Activated CD8-positive, alpha-beta memory T cell treated with anti-CD3 and anti-CD28 coated beads for 36 hours (primary cell): ENCODE measurements at regions not wholly inside any gene's neighbourhood (a gene's known extent, or its start where the extent isn't known, plus 50 kb on each side); places are given as distances from the start of the nearest gene placed in this dataset.

Experiments
- CTCF ChIA-PET: fragments of 350-600 bp; sonication (Branson Sonifier 250); formaldehyde crosslinking; loops from one replicate; lab custom pipeline; 2021; ENCODE audit warnings: antibody characterized with exemption; lab: Charles Lee
- POLR2A ChIA-PET: fragments of 350-600 bp; sonication (Branson Sonifier 250); formaldehyde crosslinking; loops from one replicate; lab custom pipeline; 2021; ENCODE audit warnings: antibody characterized with exemption; lab: Charles Lee

GRCh38 chr13:82947191-82947621, 935.1 kb downstream of the SLITRK1 start:
- CTCF ChIA-PET: no interaction called here
- POLR2A ChIA-PET: no interaction called here

GRCh38 chr13:82938644-82939043, 943.6 kb downstream of the SLITRK1 start:
- CTCF ChIA-PET: no interaction called here
- POLR2A ChIA-PET: no interaction called here

GRCh38 chr13:82934000-82934399, 948.3 kb downstream of the SLITRK1 start:
- ChIA-PET CTCF (no interaction called here), POLR2A (no interaction called here)

- ChIA-PET CTCF (no interaction called here), POLR2A (no interaction called here)
These were observed 957.2 kb downstream of the SLITRK1 start for GRCh38 chr13:82925114-82925513.

GRCh38 chr13:82917984-82918383, 964.3 kb downstream of the SLITRK1 start:
- ChIA-PET CTCF (no interaction called here), POLR2A (no interaction called here)

GRCh38 chr13:82912564-82912963, 969.7 kb downstream of the SLITRK1 start:
- ChIA-PET POLR2A (no interaction called here), CTCF (no interaction called here)

- ChIA-PET CTCF (no interaction called here), POLR2A (no interaction called here)
These were observed 977.2 kb downstream of the SLITRK1 start for GRCh38 chr13:82905071-82905470.

GRCh38 chr13:82900453-82900852, 981.8 kb downstream of the SLITRK1 start:
- POLR2A ChIA-PET: no interaction called here
- CTCF ChIA-PET: no interaction called here

- ChIA-PET POLR2A (no interaction called here), CTCF (no interaction called here)
These were observed 983.7 kb downstream of the SLITRK1 start for GRCh38 chr13:82898586-82898985.

- ChIA-PET CTCF (no interaction called here), POLR2A (no interaction called here)
These were observed 1002.4 kb downstream of the SLITRK1 start for GRCh38 chr13:82879921-82880320.

GRCh38 chr13:82878536-82878935, 1003.7 kb downstream of the SLITRK1 start:
- CTCF ChIA-PET: no interaction called here
- POLR2A ChIA-PET: no interaction called here

- POLR2A ChIA-PET: no interaction called here
- CTCF ChIA-PET: no interaction called here
These were observed 1015.0 kb downstream of the SLITRK1 start for GRCh38 chr13:82867284-82867683.

GRCh38 chr13:82850644-82851043, 1031.6 kb downstream of the SLITRK1 start:
- POLR2A ChIA-PET: no interaction called here
- CTCF ChIA-PET: no interaction called here

GRCh38 chr13:82848766-82849165, 1033.5 kb downstream of the SLITRK1 start:
- POLR2A ChIA-PET: no interaction called here
- CTCF ChIA-PET: no interaction called here

- CTCF ChIA-PET: no interaction called here
- POLR2A ChIA-PET: no interaction called here
These were observed 1034.7 kb downstream of the SLITRK1 start for GRCh38 chr13:82847595-82847994.

GRCh38 chr13:82833923-82834322, 1048.4 kb downstream of the SLITRK1 start:
- ChIA-PET CTCF (no interaction called here), POLR2A (no interaction called here)

- ChIA-PET POLR2A (no interaction called here), CTCF (no interaction called here)
These were observed 1053.2 kb downstream of the SLITRK1 start for GRCh38 chr13:82829040-82829439.

GRCh38 chr13:82827724-82828123, 1054.5 kb downstream of the SLITRK1 start:
- ChIA-PET CTCF (no interaction called here), POLR2A (no interaction called here)

- ChIA-PET POLR2A (no interaction called here), CTCF (no interaction called here)
These were observed 1059.3 kb downstream of the SLITRK1 start for GRCh38 chr13:82822935-82823334.

- POLR2A ChIA-PET: no interaction called here
- CTCF ChIA-PET: no interaction called here
These were observed 1065.1 kb downstream of the SLITRK1 start for GRCh38 chr13:82817133-82817532.

- POLR2A ChIA-PET: no interaction called here
These were observed 1066.5 kb downstream of the SLITRK1 start for GRCh38 chr13:82815791-82816190.

GRCh38 chr13:82803341-82803740, 1078.9 kb downstream of the SLITRK1 start:
- CTCF ChIA-PET: no interaction called here

More at GRCh38 chr13:82815791-82816190, 1066.5 kb downstream of the SLITRK1 start:
- CTCF ChIA-PET: no interaction called here

More at GRCh38 chr13:82803341-82803740, 1078.9 kb downstream of the SLITRK1 start:
- POLR2A ChIA-PET: no interaction called here
